HG03066 (cell line): ENCODE measurements at regions not wholly inside any gene's neighbourhood (a gene's known extent, or its start where the extent isn't known, plus 50 kb on each side); places are given as distances from the start of the nearest gene placed in this dataset.

Experiments used
- ATAC-seq: cut with Tn5 transposase; IDR thresholded peaks from one replicate; pipeline ENCODE4 v1.9.1; 2021; ENCODE audit warnings: low read depth; ENCODE audit not compliant: unreplicated experiment

GRCh38 chr18:72470391-72470790 is 73.8 kb downstream of the CBLN2 start:
- no peak for ATAC-seq

- ATAC-seq = no peak
These were observed 76.0 kb downstream of the CBLN2 start for GRCh38 chr18:72468021-72468710.

DNA sequence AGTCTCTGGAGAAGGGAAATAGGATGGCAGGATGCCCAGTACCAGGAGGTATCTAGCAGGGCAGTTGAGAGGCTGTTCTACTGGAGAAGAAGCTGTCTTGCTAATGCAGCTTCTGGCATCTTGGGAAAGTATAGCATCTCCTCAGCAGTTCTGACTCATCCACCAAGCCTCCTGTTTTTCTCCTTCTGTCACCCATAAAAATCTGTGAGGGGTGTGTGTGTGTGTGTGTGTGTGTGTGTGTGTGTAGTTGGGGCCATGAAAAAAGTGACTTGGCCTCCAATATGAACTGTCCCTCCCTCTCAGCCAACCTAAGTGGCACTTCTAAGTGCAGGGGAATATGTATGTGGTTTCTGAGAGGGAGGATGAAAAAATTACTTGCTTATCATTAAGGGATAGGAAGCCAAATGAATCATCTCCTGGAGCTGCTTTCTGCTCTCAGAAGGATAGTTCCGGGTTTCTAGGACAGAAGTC is 83.9 kb downstream of the CBLN2 start:
- no peak for ATAC-seq

- ATAC-seq = no peak
These were observed 85.9 kb downstream of the CBLN2 start for GRCh38 chr18:72458271-72458670.

- no peak for ATAC-seq
These were observed 87.3 kb downstream of the CBLN2 start for GRCh38 chr18:72456802-72457201.

DNA sequence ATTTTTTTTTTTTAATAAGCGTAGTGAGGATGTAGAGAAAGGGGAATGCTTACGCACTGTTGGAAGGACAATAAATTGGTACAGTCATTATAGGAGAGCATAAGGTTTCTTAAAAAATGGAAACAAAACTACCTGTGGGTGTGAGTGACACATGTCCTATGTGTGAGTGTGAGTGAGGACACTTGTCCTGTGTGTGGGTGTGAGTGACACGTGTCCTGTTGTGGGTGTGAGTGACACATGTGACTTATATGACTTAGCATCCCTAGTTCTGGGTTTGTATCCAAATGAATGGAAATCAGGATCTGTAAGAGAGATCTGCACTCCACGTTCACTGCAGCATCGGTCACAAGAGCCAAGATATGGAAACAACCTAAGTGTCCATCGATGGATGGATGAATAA is 91.8 kb downstream of the CBLN2 start:
- no peak for ATAC-seq

DNA sequence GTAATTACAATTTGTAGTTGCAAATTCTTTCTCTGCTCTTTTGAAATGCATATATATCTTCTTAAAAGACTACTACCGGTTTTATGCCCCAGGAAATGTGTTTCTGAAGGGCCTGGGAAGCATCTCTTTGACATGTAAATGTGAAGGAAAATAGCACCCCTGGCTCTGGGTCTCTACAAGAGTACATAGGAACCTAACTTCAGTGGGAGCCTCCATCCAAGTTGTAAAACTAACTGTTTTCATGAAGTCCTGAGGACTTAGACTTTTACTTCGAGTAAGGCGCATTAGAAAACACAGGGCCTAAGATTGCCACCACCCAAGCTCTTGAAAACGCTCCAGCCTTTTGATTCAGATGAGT is 99.4 kb downstream of the CBLN2 start:
- ATAC-seq = no peak

GRCh38 chr18:72444111-72444797 is 99.9 kb downstream of the CBLN2 start:
- no peak for ATAC-seq

GRCh38 chr18:72436401-72436800 is 107.7 kb downstream of the CBLN2 start:
- no peak for ATAC-seq

- no peak for ATAC-seq
These were observed 110.4 kb downstream of the CBLN2 start for GRCh38 chr18:72433756-72434155.

- no peak for ATAC-seq
These were observed 116.4 kb downstream of the CBLN2 start for GRCh38 chr18:72427721-72428120.

GRCh38 chr18:72419914-72420313 is 124.2 kb downstream of the CBLN2 start:
- ATAC-seq = no peak

DNA sequence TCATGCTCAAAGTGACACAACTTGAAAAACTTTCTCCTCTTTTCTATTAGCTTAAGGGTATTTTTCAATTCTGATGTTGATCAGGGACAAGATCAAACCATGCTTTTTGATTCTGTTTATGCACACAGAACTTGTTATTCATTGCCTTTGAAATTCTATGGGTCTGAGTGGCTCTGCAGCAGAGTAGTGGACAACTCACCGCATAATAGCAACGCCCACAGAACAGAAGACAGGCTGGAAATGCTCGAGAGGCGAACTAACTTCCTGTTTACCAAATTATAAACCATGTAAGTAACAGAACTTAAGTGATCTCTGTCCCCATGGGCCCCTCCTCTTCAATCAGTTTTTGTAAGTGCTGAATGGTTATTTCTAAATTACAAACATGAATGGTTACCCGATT is 131.2 kb downstream of the CBLN2 start:
- no peak for ATAC-seq

DNA sequence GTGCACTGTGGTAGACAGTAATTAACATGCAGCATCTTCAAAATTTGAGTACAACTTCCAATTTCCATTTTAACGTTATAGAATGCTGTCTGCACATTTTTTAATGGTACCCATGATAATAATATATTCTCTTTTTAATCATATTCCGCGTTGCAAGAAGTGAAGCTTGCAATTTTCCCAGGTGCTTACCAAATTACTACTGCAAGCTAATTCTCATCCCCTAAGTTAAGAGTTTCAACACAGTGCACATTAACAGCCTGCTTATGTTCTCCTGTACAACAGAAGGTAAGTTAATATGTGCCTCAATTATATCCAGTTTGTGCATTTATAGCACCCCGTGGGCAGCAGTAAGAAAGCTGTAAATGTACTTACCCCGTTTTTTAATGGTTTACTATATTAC is 132.9 kb downstream of the CBLN2 start:
- no peak for ATAC-seq

DNA sequence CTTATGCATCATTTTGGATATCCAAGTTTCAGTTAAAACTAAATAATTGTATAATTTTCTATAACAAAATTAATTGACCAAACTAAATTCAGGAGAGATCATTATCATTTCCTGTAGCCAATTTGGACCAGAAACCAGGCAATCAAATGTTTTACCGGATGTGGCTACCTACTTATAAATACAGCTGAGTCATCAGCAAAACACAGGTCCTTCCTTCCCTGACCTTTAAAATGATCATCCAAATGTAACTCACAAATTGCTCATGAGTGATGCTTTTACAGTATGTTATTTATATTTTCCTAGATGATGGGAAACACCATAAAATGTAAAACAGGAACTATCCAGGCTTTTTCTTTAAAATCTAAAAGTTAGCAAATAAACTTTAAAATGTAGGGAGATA is 133.7 kb downstream of the CBLN2 start:
- ATAC-seq = no peak

- no peak for ATAC-seq
These were observed 134.2 kb downstream of the CBLN2 start for GRCh38 chr18:72409903-72410302.

DNA sequence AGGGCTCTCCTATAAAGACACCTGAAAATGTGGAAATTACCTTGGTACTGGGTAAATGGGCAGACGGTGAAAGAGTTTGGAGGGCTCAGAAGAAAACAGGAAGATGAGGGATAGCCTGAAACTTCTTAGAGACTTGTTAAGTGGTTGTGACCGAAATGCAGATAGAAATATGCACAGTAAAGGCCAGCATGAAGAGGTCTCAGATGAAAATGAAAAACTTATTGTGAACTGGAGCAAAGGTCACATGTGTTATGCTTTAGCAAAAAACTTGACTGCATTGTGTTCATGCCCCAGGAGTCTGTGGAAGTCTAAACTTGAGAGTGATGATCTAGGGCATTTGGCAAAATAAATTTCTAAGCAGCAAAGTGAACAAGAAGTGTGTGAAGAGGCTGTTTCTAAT is 137.1 kb downstream of the CBLN2 start:
- no peak for ATAC-seq

- no peak for ATAC-seq
These were observed 152.2 kb downstream of the CBLN2 start for GRCh38 chr18:72391951-72392350.

- ATAC-seq = no peak
These were observed 152.7 kb downstream of the CBLN2 start for GRCh38 chr18:72391427-72391826.

DNA sequence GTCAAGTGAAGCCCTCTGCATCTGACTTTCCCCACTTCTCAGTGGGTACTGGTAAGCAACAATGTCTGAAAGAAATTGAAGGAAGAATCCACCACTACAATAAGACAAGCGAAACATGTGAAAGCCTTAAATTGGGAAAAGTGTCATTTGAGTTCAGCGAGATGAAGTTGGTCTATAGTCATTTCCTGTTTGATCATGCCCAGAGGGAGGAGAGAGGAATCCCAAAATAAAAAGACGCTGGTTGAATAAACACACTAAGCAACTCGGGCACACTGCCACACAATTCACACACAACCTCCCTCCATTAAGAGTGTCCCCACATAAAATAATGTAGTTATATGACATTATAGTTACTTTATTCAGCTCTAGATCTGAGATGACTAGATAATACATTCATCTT is 166.1 kb downstream of the CBLN2 start:
- ATAC-seq = no peak

DNA sequence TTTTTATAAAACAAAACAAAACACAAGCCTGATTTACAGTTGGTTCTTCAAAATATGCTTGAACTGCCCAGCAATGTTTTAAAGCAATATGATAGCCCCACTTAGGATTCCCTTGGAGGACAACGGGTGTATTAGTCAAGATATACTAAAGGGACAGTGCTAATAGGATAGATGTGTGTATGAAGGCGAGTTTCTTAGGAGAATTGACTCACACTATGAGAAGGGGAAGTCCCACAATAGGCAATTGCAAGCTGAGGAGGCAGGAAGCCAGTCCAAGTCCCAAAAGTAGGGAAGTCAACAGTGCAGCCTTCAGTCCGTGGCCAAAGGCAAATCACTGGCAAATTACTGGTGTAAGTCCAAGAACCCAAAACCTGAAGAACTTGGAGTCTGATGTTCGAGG is 167.9 kb downstream of the CBLN2 start:
- no peak for ATAC-seq

- ATAC-seq = no peak
These were observed 168.5 kb downstream of the CBLN2 start for GRCh38 chr18:72375618-72376017.
